Lung (tissue), 11 donors: ENCODE measurements at regions not wholly inside any gene's neighbourhood (a gene's known extent, or its start where the extent isn't known, plus 50 kb on each side); places are given as distances from the start of the nearest gene placed in this dataset.

Source experiments
- ATAC-seq: fragments of 200-7000 bp; cut with Tn5 transposase; one replicate; pipeline ENCODE4 v1.9.1; 2020; ENCODE audit warnings: moderate number of reproducible peaks; ENCODE audit not compliant: insufficient read depth, low FRiP score
- DNase-seq, 3 donors: peaks; one replicate each; pipeline ENCODE4 v3.0.0-alpha.2; 2013 to 2017
- H3K27ac ChIP-seq, 2 donors: one replicate each; pipeline ENCODE4 v1.5.1; 2013; ENCODE audit warnings: mild to moderate bottlenecking in 2 of 2, moderate library complexity in 2 of 2, control low read depth in 1 of 2, inconsistent platforms in 1 of 2, low read depth in 1 of 2, low read length in 1 of 2
- H3K27me3 ChIP-seq, 3 donors: one replicate each; pipeline ENCODE4 v1.5.1; 2013; ENCODE audit warnings: low read length in 2 of 3; ENCODE audit not compliant: control insufficient read depth in 3 of 3, insufficient read depth in 3 of 3
- H3K36me3 ChIP-seq, 4 donors: one replicate each; pipeline ENCODE4 v1.5.1; 2013; ENCODE audit warnings: low read length in 4 of 4, mild to moderate bottlenecking in 1 of 4, moderate library complexity in 1 of 4; ENCODE audit not compliant: control insufficient read depth in 4 of 4, insufficient read depth in 4 of 4
- H3K4me1 ChIP-seq, 5 donors: one replicate each; pipeline ENCODE4 v1.5.1; 2013; ENCODE audit warnings: low read length in 5 of 5, mild to moderate bottlenecking in 2 of 5, moderate library complexity in 1 of 5; ENCODE audit not compliant: control insufficient read depth in 5 of 5, insufficient read depth in 5 of 5
- H3K4me3 ChIP-seq: one replicate; pipeline ENCODE4 v1.5.1; 2013; ENCODE audit warnings: mild to moderate bottlenecking, control low read depth, moderate library complexity
- H3K9ac ChIP-seq, 2 donors: one replicate each; pipeline ENCODE4 v1.5.1; 2013; ENCODE audit warnings: low read length in 2 of 2, control low read depth in 1 of 2; ENCODE audit not compliant: insufficient read depth in 1 of 2
- H3K9me3 ChIP-seq, 4 donors: one replicate each; pipeline ENCODE4 v1.5.1; 2013; ENCODE audit warnings: low read length in 3 of 4, mild to moderate bottlenecking in 1 of 4, moderate library complexity in 1 of 4; ENCODE audit not compliant: control insufficient read depth in 4 of 4, insufficient read depth in 3 of 4
- WGBS, 2 donors: extraction: QIAGEN DNeasy Blood & Tissue Kit; methylation state at CpG; one replicate each; pipeline ENCODE4 v1.1.7; 2013; 5-methylcytosine and 5-hydroxymethylcytosine counted together
- TF ChIP-seq, protein P1 (sequence below): IDR thresholded peaks from 2 replicates; pipeline ENCODE4 v1.5.1; 2012; ENCODE audit warnings: mild to moderate bottlenecking; ENCODE audit errors: control extremely low read depth, extremely low read depth
- donor health status: control.
- donor health status: control.
- donor health status: Bipolar disorder and iron deficiency.
- donor health status: healthy.
- donor health status: DM: yes; HTN: yes; CAD: no.

DNA sequence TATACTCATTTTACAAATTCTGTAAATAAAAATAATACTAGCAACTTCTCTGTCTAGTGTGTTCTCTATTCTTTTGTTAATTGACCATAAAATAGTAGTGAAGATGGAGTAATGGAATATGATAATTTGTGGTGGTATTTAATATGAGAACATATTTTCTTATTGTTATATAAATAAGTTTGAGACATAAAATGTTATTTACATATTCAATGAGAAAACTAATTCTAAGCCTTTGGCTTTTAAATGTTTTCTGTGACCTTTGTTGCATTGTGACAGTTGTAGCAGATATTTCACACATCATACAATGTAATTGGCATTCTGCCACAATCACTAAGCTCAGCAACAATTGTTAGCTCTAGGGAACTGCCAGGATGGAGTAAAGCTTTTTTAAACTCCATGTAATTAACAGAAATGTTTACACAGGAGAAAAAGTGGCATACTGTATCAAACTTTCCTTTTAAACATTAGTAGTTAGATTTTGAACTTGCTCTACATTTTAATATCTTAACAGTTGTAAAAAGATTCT, 562.1 kb upstream of the PCDH9 start:
- DNase-seq (peak; percentile 36 to 96 (median 93)), ATAC-seq (no peak)
- H3K4me1 ChIP-seq, result peaks cover 0 to 11% (median 0%) of the 10 kb centered on the region in 5 donors
- H3K4me3 ChIP-seq, result no peak overlapping the region
- TF ChIP-seq, protein P1, sequence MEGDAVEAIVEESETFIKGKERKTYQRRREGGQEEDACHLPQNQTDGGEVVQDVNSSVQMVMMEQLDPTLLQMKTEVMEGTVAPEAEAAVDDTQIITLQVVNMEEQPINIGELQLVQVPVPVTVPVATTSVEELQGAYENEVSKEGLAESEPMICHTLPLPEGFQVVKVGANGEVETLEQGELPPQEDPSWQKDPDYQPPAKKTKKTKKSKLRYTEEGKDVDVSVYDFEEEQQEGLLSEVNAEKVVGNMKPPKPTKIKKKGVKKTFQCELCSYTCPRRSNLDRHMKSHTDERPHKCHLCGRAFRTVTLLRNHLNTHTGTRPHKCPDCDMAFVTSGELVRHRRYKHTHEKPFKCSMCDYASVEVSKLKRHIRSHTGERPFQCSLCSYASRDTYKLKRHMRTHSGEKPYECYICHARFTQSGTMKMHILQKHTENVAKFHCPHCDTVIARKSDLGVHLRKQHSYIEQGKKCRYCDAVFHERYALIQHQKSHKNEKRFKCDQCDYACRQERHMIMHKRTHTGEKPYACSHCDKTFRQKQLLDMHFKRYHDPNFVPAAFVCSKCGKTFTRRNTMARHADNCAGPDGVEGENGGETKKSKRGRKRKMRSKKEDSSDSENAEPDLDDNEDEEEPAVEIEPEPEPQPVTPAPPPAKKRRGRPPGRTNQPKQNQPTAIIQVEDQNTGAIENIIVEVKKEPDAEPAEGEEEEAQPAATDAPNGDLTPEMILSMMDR, result no peak
- no peaks in the 10 kb centered on the region for H3K9me3 ChIP-seq
- H3K27ac ChIP-seq, result no peak overlapping the region
- no peaks in the 10 kb centered on the region for H3K36me3 ChIP-seq
- no peak overlapping the region for H3K9ac ChIP-seq
- no peaks in the 10 kb centered on the region for H3K27me3 ChIP-seq

DNA sequence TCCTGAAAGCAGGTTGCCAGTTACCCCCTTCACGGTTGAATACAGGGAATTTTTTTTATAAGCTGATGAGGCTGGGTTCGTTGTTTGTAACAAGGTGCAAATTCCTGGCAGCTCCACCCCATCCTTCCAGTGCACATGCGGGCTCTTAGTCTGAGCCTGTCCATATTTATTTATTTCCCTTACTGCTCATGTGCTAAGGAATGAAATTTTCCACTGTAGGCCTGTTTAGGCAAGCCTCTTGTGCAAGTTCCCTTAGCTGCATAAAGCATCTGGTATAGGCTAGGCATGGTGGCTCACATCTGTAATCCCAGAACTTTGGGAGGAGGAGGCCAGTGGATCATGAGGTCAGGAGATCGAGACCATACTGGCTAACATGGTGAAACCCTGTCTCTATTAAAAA, 560.9 kb upstream of the PCDH9 start:
- WGBS, 2 donors, result 87 to 88% methylated on average over 4 of the region's 4 CpGs

DNA sequence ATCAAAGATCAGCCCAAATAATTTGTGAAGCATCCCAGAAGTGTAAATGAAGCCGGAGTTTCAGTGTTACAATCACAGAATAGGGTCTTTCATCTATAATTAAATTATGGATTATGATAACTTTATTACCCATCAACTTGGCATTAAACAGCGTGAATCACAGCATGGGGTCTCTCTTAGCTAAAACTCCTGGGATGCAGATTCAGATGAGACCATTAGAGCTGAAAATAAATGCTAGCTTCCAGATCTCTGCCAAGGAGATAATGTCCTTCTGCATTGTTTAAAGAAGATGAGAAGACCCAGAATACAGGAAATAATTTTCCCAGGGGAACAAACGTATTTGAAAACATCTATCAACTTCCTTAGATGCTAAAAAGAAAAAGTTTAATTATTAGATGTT, 546.0 kb upstream of the PCDH9 start:
- Histone ChIP-seq H3K36me3 (no peaks in the 10 kb centered on the region), H3K9ac (no peak overlapping the region), H3K27me3 (no peaks in the 10 kb centered on the region), H3K4me1 (peaks cover 0 to 2% (median 0%) of the 10 kb centered on the region in 5 donors), H3K27ac (no peak overlapping the region), H3K9me3 (peaks cover 0 to 2% (median 0%) of the 10 kb centered on the region in 4 donors), H3K4me3 (no peak overlapping the region)
- TF ChIP-seq, protein P1, result no peak
- 72 to 74% methylated on average over 3 of the region's 3 CpGs for WGBS, 2 donors
- DNase-seq, result no peak
- ATAC-seq, result no peak

More for the DNA sequence above, 560.9 kb upstream of the PCDH9 start:
- no peak overlapping the region for H3K9ac ChIP-seq
- peaks cover 0 to 11% (median 0%) of the 10 kb centered on the region in 5 donors for H3K4me1 ChIP-seq
- H3K4me3 ChIP-seq, result no peak overlapping the region
- no peaks in the 10 kb centered on the region for H3K27me3 ChIP-seq
- DNase-seq (no peak), ATAC-seq (no peak)
- H3K27ac ChIP-seq, result no peak overlapping the region
- no peaks in the 10 kb centered on the region for H3K36me3 ChIP-seq
- TF ChIP-seq, protein P1, result no peak
- H3K9me3 ChIP-seq, result no peaks in the 10 kb centered on the region

DNA sequence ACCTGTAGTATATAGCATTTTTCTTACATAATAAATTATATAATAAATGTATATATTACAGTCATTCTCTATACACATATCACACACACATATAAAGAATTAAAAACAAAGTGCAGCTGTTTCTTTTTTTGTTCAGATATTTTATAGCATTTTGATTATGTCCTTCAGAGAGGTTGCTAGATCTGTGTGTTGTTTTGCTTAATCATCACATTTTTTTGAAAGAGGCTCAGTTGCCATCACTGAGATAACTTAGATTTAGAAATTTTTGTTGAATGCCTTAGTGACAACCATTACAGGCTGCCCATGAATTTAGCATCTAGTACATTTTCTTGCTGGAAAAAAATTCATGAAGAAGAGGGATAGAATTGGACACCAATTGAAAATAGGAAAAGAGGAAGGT, 545.2 kb upstream of the PCDH9 start:
- Histone ChIP-seq H3K9me3 (peaks cover 0 to 2% (median 0%) of the 10 kb centered on the region in 4 donors), H3K36me3 (no peaks in the 10 kb centered on the region)
- no peak for ATAC-seq

More for the DNA sequence above, 545.2 kb upstream of the PCDH9 start:
- peaks cover 0 to 4% (median 0%) of the 10 kb centered on the region in 5 donors for H3K4me1 ChIP-seq
- H3K27me3 ChIP-seq, result no peaks in the 10 kb centered on the region
- H3K4me3 ChIP-seq, result no peak overlapping the region
- no peak overlapping the region for H3K27ac ChIP-seq
- TF ChIP-seq, protein P1, result no peak
- H3K9ac ChIP-seq, result no peak overlapping the region
- peak in 1 of 3 donors; percentile 20 for DNase-seq
